HG03196 (cell line): ENCODE measurements at regions not wholly inside any gene's neighbourhood (a gene's known extent, or its start where the extent isn't known, plus 50 kb on each side); places are given as distances from the start of the nearest gene placed in this dataset.
"Not testable (repeated sequence)": the region's sequence is repeated elsewhere in the genome, so short reads cannot be mapped to it uniquely, and the experiment has no call there.

Experiments
- ATAC-seq: cut with Tn5 transposase; IDR thresholded peaks from one replicate; pipeline ENCODE4 v1.9.1; 2021; ENCODE audit not compliant: unreplicated experiment

GRCh38 chr3:102896851-102897621 lies 462.2 kb downstream of the ZPLD1 start:
- ATAC-seq = no peak

- no peak for ATAC-seq
These were observed 469.8 kb downstream of the ZPLD1 start for GRCh38 chr3:102904629-102905028.

DNA sequence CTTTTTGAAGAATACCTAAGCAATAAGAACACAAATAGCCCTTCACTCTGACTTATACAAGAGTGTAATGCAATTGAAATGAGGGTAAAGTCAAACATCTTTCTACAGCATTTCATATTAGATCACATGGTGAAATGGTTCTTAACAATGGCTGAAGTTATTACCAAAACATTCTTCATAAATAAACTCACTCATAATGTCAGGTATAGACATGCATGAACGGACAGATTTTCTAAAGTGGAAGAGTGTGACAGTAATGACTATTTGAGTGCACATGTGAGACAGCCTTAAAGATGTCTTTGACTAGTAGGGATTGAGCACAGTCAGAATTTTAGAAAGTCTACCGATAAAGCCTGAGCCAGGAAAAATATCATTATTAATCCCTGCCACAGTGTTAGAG lies 471.0 kb downstream of the ZPLD1 start:
- ATAC-seq = no peak

DNA sequence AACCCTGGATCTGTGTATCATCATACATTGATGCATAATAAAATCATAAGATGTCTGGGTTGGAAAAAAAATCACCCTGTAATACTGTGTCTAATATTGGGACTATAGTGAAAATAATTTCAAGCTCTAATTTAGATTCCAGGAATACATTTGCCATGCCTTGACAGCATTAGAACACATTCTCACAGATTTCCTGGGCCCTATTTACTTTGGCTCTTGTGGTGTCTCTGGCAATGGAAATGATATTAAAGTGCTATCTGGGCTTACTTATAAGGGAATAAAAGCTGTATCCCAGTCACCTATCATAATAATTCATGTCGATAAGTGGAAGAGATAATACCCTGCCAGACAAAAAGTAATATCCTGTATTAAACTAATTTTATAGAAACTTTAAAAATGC lies 472.0 kb downstream of the ZPLD1 start:
- ATAC-seq = no peak

- ATAC-seq = no peak
These were observed 475.1 kb downstream of the ZPLD1 start for GRCh38 chr3:102909904-102910303.

DNA sequence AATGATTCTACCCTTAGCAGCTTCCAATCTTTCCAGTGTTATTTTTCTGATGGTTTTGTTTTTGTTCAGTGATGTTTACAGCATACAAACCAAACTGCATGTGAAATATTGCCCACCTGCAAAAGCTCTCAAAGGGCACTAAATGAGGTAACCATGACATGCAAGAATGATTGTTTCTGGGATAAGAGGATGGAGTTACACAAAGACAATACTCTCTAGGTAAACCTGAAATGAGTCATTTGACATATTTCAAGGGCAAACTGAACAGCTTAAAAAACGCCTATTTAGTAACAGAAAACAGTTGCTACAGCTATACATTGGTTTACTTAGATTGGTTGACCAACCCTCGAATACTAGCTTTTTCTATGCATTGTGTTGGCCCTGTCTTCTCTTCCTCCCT lies 481.7 kb downstream of the ZPLD1 start:
- no peak for ATAC-seq

DNA sequence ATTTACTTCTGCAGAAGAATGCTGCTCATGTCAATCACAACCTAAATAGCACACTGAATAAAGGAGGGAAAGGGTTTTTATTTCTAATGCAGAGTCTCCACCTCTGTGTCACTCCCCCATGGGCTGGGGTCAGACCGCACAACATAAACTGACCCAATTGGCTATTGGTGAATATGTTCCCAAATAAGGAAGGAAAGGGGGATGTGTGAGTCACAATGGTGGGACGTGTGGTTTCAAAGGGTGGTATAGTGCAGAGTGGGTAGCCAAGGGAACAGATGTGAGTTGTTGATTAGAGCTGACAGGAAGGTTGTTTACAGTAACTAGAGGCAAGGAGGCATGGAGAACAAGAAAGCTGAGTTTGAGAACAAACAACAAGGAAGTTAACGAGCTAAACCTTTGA lies 491.8 kb downstream of the ZPLD1 start:
- no peak for ATAC-seq

DNA sequence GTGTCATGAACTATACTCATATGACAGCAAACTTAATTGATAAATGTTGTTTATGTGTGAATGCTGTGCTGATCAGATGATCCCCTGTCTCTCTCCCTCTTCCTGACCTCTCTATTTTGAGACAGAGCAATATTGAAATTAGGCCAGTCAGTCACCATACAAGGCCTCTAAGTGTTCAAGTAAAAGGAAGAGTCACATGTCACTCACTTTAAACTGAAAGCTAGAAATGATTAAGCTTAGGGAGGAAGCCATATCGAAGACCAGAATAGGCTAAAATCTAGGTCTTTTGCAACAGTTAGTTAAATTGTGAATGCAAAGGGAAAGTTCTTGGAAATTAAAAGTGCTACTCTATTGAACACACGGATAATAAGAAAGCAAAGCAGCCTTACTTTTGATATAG lies 498.6 kb downstream of the ZPLD1 start:
- ATAC-seq = no peak

DNA sequence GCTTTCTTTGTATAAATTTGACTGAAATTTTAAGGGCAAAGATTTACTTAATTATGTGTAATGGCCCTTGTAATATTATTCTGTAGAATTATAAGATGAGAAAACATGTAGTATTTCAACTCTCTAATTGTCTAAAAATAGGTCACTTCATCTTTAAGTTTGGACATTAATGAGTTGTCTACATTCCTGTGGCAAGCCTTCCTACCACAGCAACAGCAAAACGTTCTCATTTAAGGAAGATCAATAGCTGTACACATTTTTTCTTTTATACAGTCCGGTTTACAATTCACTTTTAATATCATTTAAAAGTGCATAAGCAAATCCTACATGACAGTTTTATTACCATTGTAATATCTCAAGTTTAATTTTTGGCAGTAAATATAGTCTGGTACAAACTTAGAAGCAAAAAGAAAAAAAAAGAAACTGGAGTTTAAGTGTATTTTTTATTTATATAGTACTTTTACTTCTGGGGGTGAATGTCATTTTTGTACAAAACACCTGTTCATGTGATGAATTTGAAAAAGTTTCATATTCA lies 501.8 kb downstream of the ZPLD1 start:
- ATAC-seq = no peak

GRCh38 chr3:102941786-102942185 lies 507.0 kb downstream of the ZPLD1 start:
- no peak for ATAC-seq

DNA sequence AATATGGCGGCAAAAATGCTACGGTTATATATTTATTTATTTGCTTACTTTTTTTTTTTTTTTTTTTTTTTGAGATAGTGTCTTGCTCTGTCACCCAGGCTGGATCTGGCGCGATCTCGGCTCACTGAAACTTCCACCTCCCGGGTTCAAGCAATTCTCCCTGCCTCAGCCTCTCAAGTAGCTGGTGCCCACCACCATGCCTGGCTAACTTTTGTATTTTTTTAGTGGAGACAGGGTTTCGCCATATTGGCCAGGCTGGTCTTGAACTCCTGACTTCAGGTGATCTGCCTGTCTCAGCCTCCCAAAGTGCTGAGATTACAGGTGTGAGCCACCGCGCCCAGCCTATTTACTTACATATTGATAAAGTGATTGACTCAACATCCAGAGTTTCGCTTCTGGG lies 511.6 kb downstream of the ZPLD1 start:
- ATAC-seq = not testable (repeated sequence)

DNA sequence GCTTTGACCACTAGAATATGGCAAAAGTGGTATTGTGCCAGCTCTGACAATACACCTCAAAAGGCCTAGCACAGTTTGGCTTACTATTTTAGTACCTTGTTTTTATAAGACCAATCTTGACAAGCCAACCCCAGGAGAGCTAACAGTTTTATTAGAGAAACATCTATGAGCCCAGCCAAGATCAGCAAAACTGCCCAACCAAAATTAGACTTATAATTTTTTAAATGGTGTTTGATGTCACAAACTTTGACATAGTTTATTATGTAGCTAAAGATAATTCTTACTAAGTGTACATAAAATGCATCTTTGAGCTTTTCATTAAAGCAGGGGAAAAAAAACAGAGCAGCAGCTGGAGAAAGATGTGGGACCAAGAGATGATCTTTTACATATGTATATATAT lies 537.5 kb downstream of the ZPLD1 start:
- ATAC-seq = no peak

- ATAC-seq = no peak
These were observed 539.5 kb downstream of the ZPLD1 start for GRCh38 chr3:102974333-102974732.

DNA sequence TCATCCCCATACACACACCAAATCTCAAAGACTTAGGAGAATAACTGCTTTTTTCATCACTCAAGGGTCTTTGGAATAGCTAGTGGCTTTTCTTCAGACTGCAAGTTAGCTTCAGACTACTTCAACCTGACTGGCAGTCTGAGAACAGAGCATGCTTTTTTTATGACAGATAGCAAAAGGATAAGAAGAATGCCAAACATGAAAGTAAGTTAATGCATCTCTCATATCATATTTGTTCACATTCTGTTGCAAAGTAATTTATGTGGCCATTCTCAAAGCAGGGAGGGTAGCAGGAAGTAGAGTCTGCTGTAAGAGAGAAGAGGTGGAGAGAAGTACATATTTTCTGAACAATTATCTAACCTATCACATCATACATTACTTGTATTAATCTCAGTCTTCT lies 544.4 kb downstream of the ZPLD1 start:
- no peak for ATAC-seq

DNA sequence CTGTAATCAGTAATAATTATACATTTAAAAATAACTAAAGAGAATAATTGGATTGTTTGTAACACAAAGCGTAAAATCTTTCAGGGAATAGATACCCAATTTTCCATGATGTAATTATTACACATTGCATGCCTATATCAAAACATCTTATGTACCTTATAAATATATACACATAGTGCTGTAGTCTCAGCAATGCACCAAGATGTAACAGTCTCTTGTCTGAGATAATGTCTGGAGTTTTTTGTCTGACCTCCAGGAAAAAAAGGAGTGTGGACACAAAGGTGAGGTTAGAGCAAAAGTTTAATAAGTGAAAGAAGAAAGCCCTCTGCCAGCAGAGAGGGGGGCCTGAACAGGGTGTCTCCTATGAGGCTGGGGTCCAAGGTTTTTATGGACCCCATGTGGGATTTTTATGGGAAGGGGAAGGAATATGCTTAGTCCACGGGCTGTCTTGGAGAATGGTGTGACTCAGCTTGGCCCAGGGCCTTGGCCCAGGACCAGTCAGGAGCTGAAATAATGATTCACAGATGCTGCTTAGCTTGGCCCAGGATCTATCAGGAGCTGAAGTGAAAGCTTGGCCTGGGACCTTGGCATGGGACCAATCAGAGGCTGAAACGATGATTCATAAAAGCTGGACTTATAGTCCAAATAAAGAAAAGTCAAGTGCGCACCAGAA lies 545.0 kb downstream of the ZPLD1 start:
- ATAC-seq = no peak

DNA sequence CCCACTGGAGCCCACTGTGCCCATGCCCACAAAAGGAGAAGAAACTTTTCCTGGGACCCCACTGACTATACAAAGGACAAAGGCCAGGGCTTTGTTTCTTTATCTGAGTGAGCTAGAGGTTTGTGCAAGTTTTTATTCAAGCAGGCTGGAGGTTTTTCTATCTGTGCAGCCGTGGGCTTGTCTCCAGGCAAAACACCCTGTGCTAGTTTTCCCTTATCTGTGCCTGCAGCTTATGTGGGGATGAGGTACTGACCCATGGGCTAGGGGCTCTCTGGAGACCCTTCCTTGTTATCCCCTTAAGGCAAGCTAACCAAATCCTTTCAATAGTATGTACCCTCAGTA lies 545.5 kb downstream of the ZPLD1 start:
- no peak for ATAC-seq

- no peak for ATAC-seq
These were observed 567.8 kb downstream of the ZPLD1 start for GRCh38 chr3:103002425-103003176.

DNA sequence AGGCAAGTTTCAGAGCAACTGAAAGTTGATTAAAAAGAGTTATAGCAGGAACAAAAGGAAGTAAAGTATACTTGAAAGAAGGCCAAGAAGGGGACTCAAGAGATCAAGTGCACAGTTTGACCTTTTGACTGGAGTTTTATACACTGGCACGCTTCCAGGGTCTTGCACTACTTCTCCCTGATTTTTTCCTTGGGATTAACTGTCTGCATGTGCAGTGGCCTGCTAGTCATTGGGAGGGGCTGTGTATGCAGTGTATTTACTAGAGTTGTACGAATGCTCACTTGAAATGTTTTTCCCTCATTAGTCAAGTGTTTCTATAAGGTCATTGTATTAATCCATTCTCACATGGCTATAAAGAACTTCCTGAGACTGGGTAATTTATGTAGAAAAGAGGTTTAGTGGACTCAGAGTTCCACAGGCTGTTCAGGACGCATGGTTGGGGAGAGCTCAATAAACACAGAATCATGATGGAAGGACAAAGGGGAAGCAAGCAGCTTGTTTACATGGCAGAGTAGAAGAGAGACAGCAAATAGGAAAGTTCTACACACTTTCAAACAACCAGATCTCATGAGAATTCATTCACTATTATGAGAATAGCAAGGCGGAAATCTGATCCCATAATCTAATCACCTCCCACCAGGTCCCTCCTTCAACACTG lies 571.8 kb downstream of the ZPLD1 start:
- ATAC-seq = no peak

DNA sequence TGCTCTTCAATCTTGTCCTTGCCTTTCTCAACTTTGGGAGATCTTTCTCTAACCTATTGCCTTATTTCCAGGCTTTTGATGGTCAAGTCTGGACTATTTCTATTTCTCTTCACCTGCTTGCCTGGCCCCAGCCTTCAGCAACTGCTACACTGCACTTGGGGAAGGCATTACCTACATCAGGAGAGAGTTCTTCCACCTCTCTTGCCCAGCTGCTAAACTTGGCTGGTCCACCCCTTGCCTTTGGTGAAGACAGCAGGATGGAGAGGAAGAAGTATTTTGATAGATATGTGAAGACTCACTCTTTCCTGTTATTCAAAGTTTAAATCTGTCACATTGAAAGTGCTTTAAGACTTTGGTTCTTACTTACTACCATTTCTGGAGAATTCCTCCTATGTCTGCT lies 574.8 kb downstream of the ZPLD1 start:
- ATAC-seq = no peak

DNA sequence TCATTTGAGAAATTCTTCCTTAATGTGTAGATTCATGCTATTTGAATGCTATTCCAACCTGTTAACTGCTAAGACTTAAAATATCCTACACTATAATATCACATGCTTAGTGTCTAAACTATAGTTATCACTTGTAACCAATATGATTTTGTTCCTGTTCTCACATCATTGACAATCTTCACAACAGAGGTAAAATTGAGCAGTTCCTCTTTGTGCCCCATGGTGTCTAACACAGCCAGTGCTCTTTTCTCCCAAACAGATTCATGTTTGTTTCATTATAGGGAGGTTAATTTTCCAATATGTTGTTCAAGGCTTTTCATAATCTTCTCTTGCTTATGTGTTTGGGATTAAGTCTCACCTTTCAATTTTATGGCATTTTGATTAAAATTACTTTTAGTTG lies 591.1 kb downstream of the ZPLD1 start:
- no peak for ATAC-seq

- ATAC-seq = no peak
These were observed 599.0 kb downstream of the ZPLD1 start for GRCh38 chr3:103033841-103034240.
